ENCODE measurements at regions not wholly inside any gene's neighbourhood (a gene's known extent, or its start where the extent isn't known, plus 50 kb on each side); places are given as distances from the start of the nearest gene placed in this dataset.

GRCh38 chr20:39967806-39968205, 721.2 kb downstream of the MAFB start:
- TF ChIP-seq POLR2A (IDR thresholded peaks at IDR 0.05) (no peak), CTCF (IDR thresholded peaks at IDR 0.05) (no peak), POLR2AphosphoS5 (IDR thresholded peaks at IDR 0.05; ENCODE audit: insufficient read depth in 1 of 2, low read depth in 1 of 2) (no peak)
